ENCODE measurements at regions not wholly inside any gene's neighbourhood (a gene's known extent, or its start where the extent isn't known, plus 50 kb on each side); places are given as distances from the start of the nearest gene placed in this dataset.
A peak's percentile ranks its signal among the peaks of the same experiment; 100 is the strongest.

- peak; percentile 41 for DNase-seq (ENCODE audit: low read depth)
- no peak for TF ChIP-seq CTCF (IDR thresholded peaks at IDR 0.05; ENCODE audit: insufficient read depth, low read length)
- H3K4me3 ChIP-seq (ENCODE audit: low read depth, low read length): no peak overlapping the region
These were observed 187.9 kb downstream of the USP12 start for GRCh38 chr13:26983543-26984320.

GRCh38 chr13:26980099-26981031 lies 191.2 kb downstream of the USP12 start:
- DNase-seq (ENCODE audit: low read depth): no peak
- no peak overlapping the region for H3K4me3 ChIP-seq (ENCODE audit: low read depth, low read length)
- no peak for TF ChIP-seq CTCF (IDR thresholded peaks at IDR 0.05; ENCODE audit: insufficient read depth, low read length)

GRCh38 chr13:26979334-26979733 lies 192.3 kb downstream of the USP12 start:
- no peak overlapping the region for H3K4me3 ChIP-seq (ENCODE audit: low read depth, low read length)
- no peak for TF ChIP-seq CTCF (IDR thresholded peaks at IDR 0.05; ENCODE audit: insufficient read depth, low read length)
- no peak for DNase-seq (ENCODE audit: low read depth)

- H3K4me3 ChIP-seq (ENCODE audit: low read depth, low read length): no peak overlapping the region
- no peak for TF ChIP-seq CTCF (IDR thresholded peaks at IDR 0.05; ENCODE audit: insufficient read depth, low read length)
- DNase-seq (ENCODE audit: low read depth): no peak
These were observed 193.3 kb downstream of the USP12 start for GRCh38 chr13:26978081-26978860.

- TF ChIP-seq CTCF (IDR thresholded peaks at IDR 0.05; ENCODE audit: insufficient read depth, low read length): no peak
- DNase-seq (ENCODE audit: low read depth): no peak
- H3K4me3 ChIP-seq (ENCODE audit: low read depth, low read length): no peak overlapping the region
These were observed 194.1 kb downstream of the USP12 start for GRCh38 chr13:26977541-26977940.

- DNase-seq (ENCODE audit: low read depth): no peak
- H3K4me3 ChIP-seq (ENCODE audit: low read depth, low read length): no peak overlapping the region
These were observed 195.3 kb downstream of the USP12 start for GRCh38 chr13:26976313-26976712.

More at GRCh38 chr13:26976313-26976712, 195.3 kb downstream of the USP12 start:
- no peak for TF ChIP-seq CTCF (IDR thresholded peaks at IDR 0.05; ENCODE audit: insufficient read depth, low read length)

All from fibroblast of the aortic adventitia (primary cell).